PFSK-1 (cell line): ENCODE measurements at regions not wholly inside any gene's neighbourhood (a gene's known extent, or its start where the extent isn't known, plus 50 kb on each side); places are given as distances from the start of the nearest gene placed in this dataset.

Source experiments
- FOXP2 ChIP-seq: optimal IDR thresholded peaks from 2 replicates; pipeline ENCODE3; 2011; ENCODE audit warnings: borderline replicate concordance, control low read depth, inconsistent platforms; ENCODE audit not compliant: insufficient read depth; ENCODE audit errors: extremely low read length, extremely low read depth
- POLR2AphosphoS5 ChIP-seq: IDR thresholded peaks from 2 replicates; pipeline ENCODE4 v1.6.1; 2012; ENCODE audit warnings: low read depth, mild to moderate bottlenecking, control low read depth, low read length, moderate library complexity
- REST ChIP-seq, 2 experiments: IDR thresholded peaks; 2 replicates each; pipeline versions ENCODE4 v1.6.1 to v1.8.0; 2011 to 2012; ENCODE audit warnings: low read depth in 2 of 2, low read length in 2 of 2, control low read depth in 1 of 2, inconsistent platforms in 1 of 2, mild to moderate bottlenecking in 1 of 2, moderate library complexity in 1 of 2; ENCODE audit not compliant: insufficient read depth in 1 of 2
- SIN3A ChIP-seq: IDR thresholded peaks from 2 replicates; pipeline ENCODE4 v1.6.1; 2012; ENCODE audit warnings: mild to moderate bottlenecking, low read length, moderate library complexity, borderline replicate concordance; ENCODE audit not compliant: insufficient read depth
- TAF1 ChIP-seq: IDR thresholded peaks from 2 replicates; pipeline ENCODE4 v1.6.1; 2012; ENCODE audit warnings: low read length, control low read depth, borderline replicate concordance; ENCODE audit not compliant: insufficient read depth

GRCh38 chr5:125081101-125081500 lies 334.7 kb upstream of the ZNF608 start:
- TF ChIP-seq SIN3A (no peak), POLR2AphosphoS5 (no peak), FOXP2 (no peak), TAF1 (no peak), REST (IDR thresholded peaks at IDR 0.05; ENCODE audit: insufficient read depth in 1 of 2, low read depth in 2 of 2, low read length in 2 of 2) (no peak)

GRCh38 chr5:125083981-125084380 lies 337.5 kb upstream of the ZNF608 start:
- TF ChIP-seq FOXP2 (no peak), SIN3A (no peak), TAF1 (no peak), POLR2AphosphoS5 (no peak), REST (IDR thresholded peaks at IDR 0.05; ENCODE audit: insufficient read depth in 1 of 2, low read depth in 2 of 2, low read length in 2 of 2) (no peak)

- TF ChIP-seq FOXP2 (no peak), SIN3A (no peak), TAF1 (no peak), REST (IDR thresholded peaks at IDR 0.05; ENCODE audit: insufficient read depth in 1 of 2, low read depth in 2 of 2, low read length in 2 of 2) (no peak), POLR2AphosphoS5 (no peak)
Measured at GRCh38 chr5:125085797-125086505, 339.5 kb upstream of the ZNF608 start.

- no peak for TF ChIP-seq FOXP2
- TF ChIP-seq REST (IDR thresholded peaks at IDR 0.05; ENCODE audit: insufficient read depth in 1 of 2, low read depth in 2 of 2, low read length in 2 of 2) = no peak
- TF ChIP-seq TAF1 = no peak
- TF ChIP-seq SIN3A = no peak
- no peak for TF ChIP-seq POLR2AphosphoS5
Measured at GRCh38 chr5:125088522-125089105, 342.2 kb upstream of the ZNF608 start.
